ENCODE measurements at regions not wholly inside any gene's neighbourhood (a gene's known extent, or its start where the extent isn't known, plus 50 kb on each side); places are given as distances from the start of the nearest gene placed in this dataset.

DNA sequence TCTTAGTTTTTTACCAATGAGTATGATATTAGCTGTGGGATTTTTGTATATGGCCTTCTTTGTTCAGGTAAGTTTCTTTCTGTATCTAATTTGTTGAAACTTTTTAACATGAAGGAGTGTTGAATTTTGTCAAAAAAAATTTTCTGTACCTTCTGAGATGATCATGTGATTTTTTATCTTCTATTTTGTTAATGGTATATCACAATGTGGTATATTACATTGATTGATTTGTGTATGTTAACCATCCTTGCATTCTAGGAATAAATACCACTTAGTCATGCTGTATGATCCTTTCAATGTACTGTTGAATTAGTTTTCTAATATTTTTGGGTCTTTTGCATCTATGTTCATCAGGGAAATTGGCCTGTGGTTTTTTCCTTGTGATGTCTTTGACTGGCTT is 92.5 kb upstream of the MNS1 start:
- no peaks in the 10 kb centered on the region for H3K79me2 ChIP-seq (ENCODE audit: insufficient read depth)
- no peak for DNase-seq
- no peaks in the 10 kb centered on the region for H3K4me1 ChIP-seq (ENCODE audit: control insufficient read depth in 1 of 2, insufficient read depth in 2 of 2, low read depth in 1 of 2, low read length in 1 of 2)
- ChIA-PET CTCF (no interaction called here), POLR2A (no interaction called here)
- no peaks in the 10 kb centered on the region for H3K36me3 ChIP-seq (replicated peaks in 1 of 2; ENCODE audit: control insufficient read depth in 1 of 2, insufficient read depth in 2 of 2, low read length in 1 of 2)
- no peaks in the 10 kb centered on the region for H3K9me2 ChIP-seq
- H3K4me2 ChIP-seq, result no peak overlapping the region
- no peaks in the 10 kb centered on the region for H3K9me3 ChIP-seq
- TF ChIP-seq, protein P1, sequence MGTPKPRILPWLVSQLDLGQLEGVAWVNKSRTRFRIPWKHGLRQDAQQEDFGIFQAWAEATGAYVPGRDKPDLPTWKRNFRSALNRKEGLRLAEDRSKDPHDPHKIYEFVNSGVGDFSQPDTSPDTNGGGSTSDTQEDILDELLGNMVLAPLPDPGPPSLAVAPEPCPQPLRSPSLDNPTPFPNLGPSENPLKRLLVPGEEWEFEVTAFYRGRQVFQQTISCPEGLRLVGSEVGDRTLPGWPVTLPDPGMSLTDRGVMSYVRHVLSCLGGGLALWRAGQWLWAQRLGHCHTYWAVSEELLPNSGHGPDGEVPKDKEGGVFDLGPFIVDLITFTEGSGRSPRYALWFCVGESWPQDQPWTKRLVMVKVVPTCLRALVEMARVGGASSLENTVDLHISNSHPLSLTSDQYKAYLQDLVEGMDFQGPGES (IDR thresholded peaks at IDR 0.05; ENCODE audit: low read depth, low read length), result no peak
- TF ChIP-seq SMC3 (IDR thresholded peaks at IDR 0.05; ENCODE audit: low read depth, low read length), result no peak
- no peak for TF ChIP-seq RCOR1 (IDR thresholded peaks at IDR 0.05; ENCODE audit: low read length)
- no peak for TF ChIP-seq GATA2 (CRISPR knock-in tag; IDR thresholded peaks at IDR 0.05)
- no peak for TF ChIP-seq MXI1 (IDR thresholded peaks at IDR 0.05; ENCODE audit: low read depth, low read length)
- TF ChIP-seq, protein P2, sequence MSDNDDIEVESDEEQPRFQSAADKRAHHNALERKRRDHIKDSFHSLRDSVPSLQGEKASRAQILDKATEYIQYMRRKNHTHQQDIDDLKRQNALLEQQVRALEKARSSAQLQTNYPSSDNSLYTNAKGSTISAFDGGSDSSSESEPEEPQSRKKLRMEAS (IDR thresholded peaks at IDR 0.05; ENCODE audit: low read depth), result no peak
- TF ChIP-seq NRF1 (IDR thresholded peaks at IDR 0.05; ENCODE audit: low read depth, low read length), result no peak
- no peak for TF ChIP-seq FOXJ3 (CRISPR knock-in tag; IDR thresholded peaks at IDR 0.05)
- no peak for TF ChIP-seq YY1 (IDR thresholded peaks at IDR 0.05; ENCODE audit: low read depth)
- TF ChIP-seq EZH2phosphoT487 (IDR thresholded peaks at IDR 0.05; ENCODE audit: borderline replicate concordance, low read depth), result no peak
- no peak for TF ChIP-seq RAD21 (IDR thresholded peaks at IDR 0.05; ENCODE audit: low read length)
- TF ChIP-seq CHD2 (IDR thresholded peaks at IDR 0.05; ENCODE audit: low read length, partially characterized antibody), result no peak
- TF ChIP-seq MEF2A (IDR thresholded peaks at IDR 0.05; ENCODE audit: borderline replicate concordance, low read depth), result no peak
- no peak for TF ChIP-seq POLR2AphosphoS5 (IDR thresholded peaks at IDR 0.05; ENCODE audit: low read depth, low read length)
- no peak for TF ChIP-seq FOSL2 (IDR thresholded peaks at IDR 0.05; ENCODE audit: borderline replicate concordance, low read depth)
- TF ChIP-seq, protein P3, sequence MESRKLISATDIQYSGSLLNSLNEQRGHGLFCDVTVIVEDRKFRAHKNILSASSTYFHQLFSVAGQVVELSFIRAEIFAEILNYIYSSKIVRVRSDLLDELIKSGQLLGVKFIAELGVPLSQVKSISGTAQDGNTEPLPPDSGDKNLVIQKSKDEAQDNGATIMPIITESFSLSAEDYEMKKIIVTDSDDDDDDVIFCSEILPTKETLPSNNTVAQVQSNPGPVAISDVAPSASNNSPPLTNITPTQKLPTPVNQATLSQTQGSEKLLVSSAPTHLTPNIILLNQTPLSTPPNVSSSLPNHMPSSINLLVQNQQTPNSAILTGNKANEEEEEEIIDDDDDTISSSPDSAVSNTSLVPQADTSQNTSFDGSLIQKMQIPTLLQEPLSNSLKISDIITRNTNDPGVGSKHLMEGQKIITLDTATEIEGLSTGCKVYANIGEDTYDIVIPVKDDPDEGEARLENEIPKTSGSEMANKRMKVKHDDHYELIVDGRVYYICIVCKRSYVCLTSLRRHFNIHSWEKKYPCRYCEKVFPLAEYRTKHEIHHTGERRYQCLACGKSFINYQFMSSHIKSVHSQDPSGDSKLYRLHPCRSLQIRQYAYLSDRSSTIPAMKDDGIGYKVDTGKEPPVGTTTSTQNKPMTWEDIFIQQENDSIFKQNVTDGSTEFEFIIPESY (IDR thresholded peaks at IDR 0.05; ENCODE audit: borderline replicate concordance, low read depth), result no peak
- TF ChIP-seq ELF1 (IDR thresholded peaks at IDR 0.05), result no peak
- no peak for TF ChIP-seq JUND (IDR thresholded peaks at IDR 0.05)
- TF ChIP-seq, protein P4, sequence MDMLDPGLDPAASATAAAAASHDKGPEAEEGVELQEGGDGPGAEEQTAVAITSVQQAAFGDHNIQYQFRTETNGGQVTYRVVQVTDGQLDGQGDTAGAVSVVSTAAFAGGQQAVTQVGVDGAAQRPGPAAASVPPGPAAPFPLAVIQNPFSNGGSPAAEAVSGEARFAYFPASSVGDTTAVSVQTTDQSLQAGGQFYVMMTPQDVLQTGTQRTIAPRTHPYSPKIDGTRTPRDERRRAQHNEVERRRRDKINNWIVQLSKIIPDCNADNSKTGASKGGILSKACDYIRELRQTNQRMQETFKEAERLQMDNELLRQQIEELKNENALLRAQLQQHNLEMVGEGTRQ (IDR thresholded peaks at IDR 0.05; ENCODE audit: borderline replicate concordance, low read depth, low read length), result no peak
- no peaks in the 10 kb centered on the region for H3F3A ChIP-seq (replicated peaks; ENCODE audit: insufficient read depth)
- no peaks in the 10 kb centered on the region; the same call in 1 of the 2 replicates for H3K27me3 ChIP-seq (ENCODE audit: insufficient read depth)
- H3K9ac ChIP-seq, result no peak overlapping the region
- no peak overlapping the region for H2AFZ ChIP-seq (ENCODE audit: low read depth)
- no peak overlapping the region for H3K4me3 ChIP-seq (ENCODE audit: low read depth in 2 of 2, low read length in 1 of 2)
- no peaks in the 10 kb centered on the region for H4K20me1 ChIP-seq (ENCODE audit: insufficient read depth)
- no peak overlapping the region for H3K27ac ChIP-seq (ENCODE audit: low read depth in 2 of 2, low read length in 1 of 2)
